ENCODE measurements at regions not wholly inside any gene's neighbourhood (a gene's known extent, or its start where the extent isn't known, plus 50 kb on each side); places are given as distances from the start of the nearest gene placed in this dataset.

DNA sequence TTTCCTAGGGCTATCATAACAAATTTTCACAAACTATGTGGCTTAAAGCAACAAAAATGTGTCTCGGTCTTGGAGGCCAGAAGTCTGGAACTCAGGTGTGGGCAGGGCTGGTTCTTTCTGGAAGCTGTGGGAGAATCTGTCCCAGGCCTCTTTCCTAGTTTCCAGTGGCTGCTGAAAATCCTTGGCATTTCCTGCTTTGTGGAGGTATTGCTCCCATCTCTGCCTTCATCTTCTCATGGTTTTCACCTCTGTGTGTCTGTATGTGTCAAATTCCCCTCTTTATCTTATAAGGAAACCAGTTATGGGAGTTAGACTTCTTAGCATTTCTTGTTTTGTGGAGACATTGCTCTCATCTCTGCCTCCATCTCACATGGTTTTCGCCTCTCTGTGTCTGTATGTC is 130.4 kb upstream of the PLET1 start:
- intact Hi-C loops (cut with DNase I; ENCODE audit: low total_unique reads), result no loop called here
- Histone ChIP-seq H3K9me3 (no peaks in the 10 kb centered on the region), H3K27me3 (no peaks in the 10 kb centered on the region), H3K4me1 (no peaks in the 10 kb centered on the region), H3K4me3 (no peak overlapping the region), H3K36me3 (ENCODE audit: low read depth, missing control alignments) (no peaks in the 10 kb centered on the region), H3K27ac (no peak overlapping the region)
- TF ChIP-seq POLR2A (IDR thresholded peaks at IDR 0.05), result no peak
- TF ChIP-seq, protein P1, sequence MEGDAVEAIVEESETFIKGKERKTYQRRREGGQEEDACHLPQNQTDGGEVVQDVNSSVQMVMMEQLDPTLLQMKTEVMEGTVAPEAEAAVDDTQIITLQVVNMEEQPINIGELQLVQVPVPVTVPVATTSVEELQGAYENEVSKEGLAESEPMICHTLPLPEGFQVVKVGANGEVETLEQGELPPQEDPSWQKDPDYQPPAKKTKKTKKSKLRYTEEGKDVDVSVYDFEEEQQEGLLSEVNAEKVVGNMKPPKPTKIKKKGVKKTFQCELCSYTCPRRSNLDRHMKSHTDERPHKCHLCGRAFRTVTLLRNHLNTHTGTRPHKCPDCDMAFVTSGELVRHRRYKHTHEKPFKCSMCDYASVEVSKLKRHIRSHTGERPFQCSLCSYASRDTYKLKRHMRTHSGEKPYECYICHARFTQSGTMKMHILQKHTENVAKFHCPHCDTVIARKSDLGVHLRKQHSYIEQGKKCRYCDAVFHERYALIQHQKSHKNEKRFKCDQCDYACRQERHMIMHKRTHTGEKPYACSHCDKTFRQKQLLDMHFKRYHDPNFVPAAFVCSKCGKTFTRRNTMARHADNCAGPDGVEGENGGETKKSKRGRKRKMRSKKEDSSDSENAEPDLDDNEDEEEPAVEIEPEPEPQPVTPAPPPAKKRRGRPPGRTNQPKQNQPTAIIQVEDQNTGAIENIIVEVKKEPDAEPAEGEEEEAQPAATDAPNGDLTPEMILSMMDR (IDR thresholded peaks at IDR 0.05), result no peak
- WGBS, 2 donors, result 46 to 52% methylated on average over 2 of the region's 2 CpGs
- no peak for DNase-seq

DNA sequence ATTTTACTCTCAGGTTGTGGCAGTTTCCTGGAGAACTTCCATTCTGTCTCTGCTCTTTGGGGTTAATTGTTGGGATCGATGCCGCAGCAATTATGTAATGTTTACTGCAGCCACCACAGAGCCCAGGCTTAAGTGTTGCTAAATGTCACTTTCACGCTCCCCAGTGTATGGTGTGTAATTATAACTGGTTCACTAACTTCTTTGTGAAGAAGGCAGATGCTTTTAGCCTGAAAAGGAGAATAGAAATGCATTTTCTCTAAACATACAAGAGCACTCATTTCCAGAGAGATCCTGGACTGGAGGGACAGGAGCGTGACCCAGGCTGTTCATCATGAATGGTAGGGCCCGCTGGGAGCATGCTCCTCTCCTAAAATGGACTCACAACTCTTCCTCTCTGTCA is 132.2 kb upstream of the PLET1 start:
- Histone ChIP-seq H3K27me3 (no peaks in the 10 kb centered on the region), H3K27ac (no peak overlapping the region), H3K36me3 (ENCODE audit: low read depth, missing control alignments) (no peaks in the 10 kb centered on the region), H3K9me3 (no peaks in the 10 kb centered on the region), H3K4me1 (no peaks in the 10 kb centered on the region), H3K4me3 (no peak overlapping the region)
- WGBS, 2 donors, result 70 to 83% methylated on average over 5 of the region's 5 CpGs
- DNase-seq, result no peak
- intact Hi-C loops (cut with DNase I; ENCODE audit: low total_unique reads), result no loop called here
- no peak for TF ChIP-seq POLR2A (IDR thresholded peaks at IDR 0.05)
- TF ChIP-seq, protein P1 (IDR thresholded peaks at IDR 0.05), result no peak

DNA sequence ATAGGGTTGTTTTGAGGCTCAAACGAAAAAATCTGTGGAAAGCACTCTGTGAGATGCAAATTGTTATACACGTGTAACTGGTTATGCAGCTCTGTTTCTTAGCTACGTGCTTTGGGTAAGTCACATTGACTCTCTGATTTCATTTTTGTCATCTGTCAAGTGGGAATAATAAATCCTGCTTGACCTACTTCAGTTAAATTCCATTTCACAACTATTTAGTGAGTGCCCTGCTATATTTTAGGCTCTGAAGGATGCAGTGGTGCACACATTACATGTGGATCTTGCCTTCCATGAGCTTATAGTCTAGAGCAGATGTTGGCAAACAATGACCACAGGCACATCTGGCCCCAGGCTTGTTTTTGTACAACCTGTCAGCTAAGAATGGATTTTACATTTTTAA is 133.6 kb upstream of the PLET1 start:
- H3K4me1 ChIP-seq, result no peaks in the 10 kb centered on the region
- no peaks in the 10 kb centered on the region for H3K36me3 ChIP-seq (ENCODE audit: low read depth, missing control alignments)
- WGBS, 2 donors, result 75 to 89% methylated on average over 3 of the region's 3 CpGs
- intact Hi-C loops (cut with DNase I; ENCODE audit: low total_unique reads), result no loop called here
- no peak overlapping the region for H3K27ac ChIP-seq
- TF ChIP-seq, protein P1 (IDR thresholded peaks at IDR 0.05), result no peak
- no peak for TF ChIP-seq POLR2A (IDR thresholded peaks at IDR 0.05)
- DNase-seq, result no peak
- no peaks in the 10 kb centered on the region for H3K9me3 ChIP-seq
- no peaks in the 10 kb centered on the region for H3K27me3 ChIP-seq
- H3K4me3 ChIP-seq, result no peak overlapping the region

DNA sequence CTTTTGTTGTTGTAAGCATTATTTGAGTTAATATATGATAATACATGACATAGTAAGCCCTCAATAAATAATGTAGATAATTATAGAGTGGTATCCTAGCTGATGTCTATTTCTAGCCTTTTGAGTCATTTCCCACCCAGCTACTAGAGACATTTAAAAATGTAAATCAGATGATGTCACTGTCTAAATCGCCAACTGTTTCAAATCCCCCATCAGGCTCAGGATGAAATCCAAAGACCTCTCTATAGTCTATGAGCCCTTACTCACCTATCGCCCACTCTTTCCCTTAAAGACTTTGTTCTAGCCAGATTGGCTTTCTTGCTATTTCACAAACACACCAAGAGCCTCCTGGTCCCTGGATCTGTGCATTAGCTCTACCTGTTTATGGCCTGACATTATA is 135.4 kb upstream of the PLET1 start:
- intact Hi-C loops (cut with DNase I; ENCODE audit: low total_unique reads), result no loop called here
- H3K27ac ChIP-seq, result no peak overlapping the region
- DNase-seq, result no peak
- H3K27me3 ChIP-seq, result no peaks in the 10 kb centered on the region
- WGBS, 2 donors, result 91 to 94% methylated on average over 2 of the region's 2 CpGs
- no peak overlapping the region for H3K4me3 ChIP-seq
- H3K9me3 ChIP-seq, result no peaks in the 10 kb centered on the region
- no peaks in the 10 kb centered on the region for H3K36me3 ChIP-seq (ENCODE audit: low read depth, missing control alignments)
- no peak for TF ChIP-seq POLR2A (IDR thresholded peaks at IDR 0.05)
- TF ChIP-seq, protein P1 (IDR thresholded peaks at IDR 0.05), result no peak
- no peaks in the 10 kb centered on the region for H3K4me1 ChIP-seq

DNA sequence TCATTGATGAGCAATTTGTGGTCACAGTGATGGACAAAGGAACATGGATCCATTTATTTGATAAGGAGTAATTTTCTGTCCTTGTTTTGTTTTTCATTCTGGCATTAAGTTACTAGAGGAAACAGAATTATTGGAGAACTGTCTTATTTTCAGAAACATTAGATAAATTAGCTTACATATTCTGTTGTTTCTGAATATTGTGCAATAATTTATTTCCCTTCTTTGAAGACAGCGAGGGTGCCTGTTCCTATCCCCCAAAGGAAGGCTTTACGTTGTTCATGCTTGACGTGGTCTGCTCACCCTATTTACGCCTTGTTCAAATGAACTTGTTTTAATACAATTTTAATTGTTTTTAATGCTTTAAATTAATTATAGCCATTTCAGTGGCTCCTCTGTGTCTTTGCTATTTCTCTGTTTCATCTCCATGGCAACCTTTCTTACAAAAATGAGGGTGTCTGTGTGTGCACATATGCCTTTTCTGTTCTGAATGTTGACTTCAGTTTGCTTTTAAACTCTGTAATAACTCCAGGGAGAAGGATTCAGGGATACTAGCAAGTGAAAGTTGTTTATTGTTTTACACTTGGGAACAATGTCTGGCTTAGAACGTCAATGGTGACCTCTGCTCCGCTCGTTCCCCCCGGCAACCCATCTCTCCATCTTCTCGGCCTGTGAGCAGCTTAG is 138.3 kb upstream of the PLET1 start:
- Histone ChIP-seq H3K27ac (no peak overlapping the region), H3K36me3 (ENCODE audit: low read depth, missing control alignments) (no peaks in the 10 kb centered on the region), H3K27me3 (no peaks in the 10 kb centered on the region), H3K9me3 (no peaks in the 10 kb centered on the region), H3K4me3 (no peak overlapping the region), H3K4me1 (no peaks in the 10 kb centered on the region)
- intact Hi-C loops (cut with DNase I; ENCODE audit: low total_unique reads), result no loop called here
- 83 to 84% methylated on average over 9 of the region's 9 CpGs for WGBS, 2 donors
- no peak for TF ChIP-seq POLR2A (IDR thresholded peaks at IDR 0.05)
- TF ChIP-seq, protein P1 (IDR thresholded peaks at IDR 0.05), result no peak
- DNase-seq, result no peak

All from testis (tissue), 2 donors.